Adrenal gland (tissue), 5 donors: ENCODE measurements at regions not wholly inside any gene's neighbourhood (a gene's known extent, or its start where the extent isn't known, plus 50 kb on each side); places are given as distances from the start of the nearest gene placed in this dataset.

Experiments used
- CTCF ChIP-seq, 6 experiments: fragments of 450-650 bp in 4 of 6; fragments of 200-600 bp in 2 of 6; sonication (generic) in 1 of 6; IDR thresholded peaks; 1 replicate in 5 of 6; 2 replicates in 1 of 6; pipeline versions ENCODE4 v1.5.1 to v1.8.0; 2016 to 2021; ENCODE audit warnings: antibody characterized with exemption in 6 of 6, mild to moderate bottlenecking in 2 of 6, moderate library complexity in 1 of 6
- POLR2A ChIP-seq, 2 donors: fragments of 450-650 bp; IDR thresholded peaks; one replicate each; pipeline ENCODE4 v1.6.1; 2017; ENCODE audit warnings: antibody characterized with exemption in 2 of 2, mild to moderate bottlenecking in 2 of 2, moderate library complexity in 1 of 2
- donor health status: DM: no; HTN: no; CAD: no.

DNA sequence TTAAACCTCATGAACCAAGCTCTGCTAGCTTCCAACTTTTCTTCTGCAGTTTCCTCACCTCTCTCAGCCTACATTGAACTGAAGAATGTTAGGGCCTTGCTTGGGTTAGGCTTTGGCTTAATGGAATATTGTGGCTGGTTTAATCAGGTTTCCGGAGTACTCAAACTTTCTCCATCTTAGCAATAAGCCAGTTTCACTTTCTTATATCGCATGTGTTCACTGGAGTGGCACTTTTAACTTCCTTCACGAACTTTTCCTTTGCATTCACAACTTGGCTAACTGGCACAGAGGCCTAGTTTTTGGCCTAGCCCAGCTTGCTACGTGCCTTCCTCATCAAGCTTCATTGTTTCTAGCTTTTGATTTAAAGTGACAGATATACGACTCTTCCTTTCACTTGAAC lies 81.0 kb upstream of the MAST4 start:
- TF ChIP-seq CTCF (IDR thresholded peaks at IDR 0.05) = no peak
- TF ChIP-seq POLR2A (IDR thresholded peaks at IDR 0.05) = no peak
